ENCODE measurements at regions not wholly inside any gene's neighbourhood (a gene's known extent, or its start where the extent isn't known, plus 50 kb on each side); places are given as distances from the start of the nearest gene placed in this dataset.

- H3K4me3 ChIP-seq (ENCODE audit: low read depth, low read length) = no peak overlapping the region
- DNase-seq (ENCODE audit: low read depth) = no peak
Measured at GRCh38 chr13:80604098-80604497, 263.2 kb upstream of the SPRY2 start.

GRCh38 chr13:80603351-80603750 is 262.4 kb upstream of the SPRY2 start:
- H3K4me3 ChIP-seq (ENCODE audit: low read depth, low read length) = no peak overlapping the region
- no peak for DNase-seq (ENCODE audit: low read depth)

GRCh38 chr13:80599765-80600164 is 258.8 kb upstream of the SPRY2 start:
- H3K4me3 ChIP-seq (ENCODE audit: low read depth, low read length) = no peak overlapping the region
- DNase-seq (ENCODE audit: low read depth) = no peak

GRCh38 chr13:80598189-80598588 is 257.3 kb upstream of the SPRY2 start:
- no peak overlapping the region for H3K4me3 ChIP-seq (ENCODE audit: low read depth, low read length)
- no peak for DNase-seq (ENCODE audit: low read depth)

- H3K4me3 ChIP-seq (ENCODE audit: low read depth, low read length) = no peak overlapping the region
- no peak for DNase-seq (ENCODE audit: low read depth)
Measured at GRCh38 chr13:80591976-80592740, 251.2 kb upstream of the SPRY2 start.

GRCh38 chr13:80590551-80590950 is 249.6 kb upstream of the SPRY2 start:
- no peak for DNase-seq (ENCODE audit: low read depth)
- no peak overlapping the region for H3K4me3 ChIP-seq (ENCODE audit: low read depth, low read length)

GRCh38 chr13:80586356-80586755 is 245.4 kb upstream of the SPRY2 start:
- H3K4me3 ChIP-seq (ENCODE audit: low read depth, low read length) = no peak overlapping the region
- DNase-seq (ENCODE audit: low read depth) = peak; percentile 6

GRCh38 chr13:80585531-80585930 is 244.6 kb upstream of the SPRY2 start:
- no peak for DNase-seq (ENCODE audit: low read depth)
- no peak overlapping the region for H3K4me3 ChIP-seq (ENCODE audit: low read depth, low read length)

- no peak overlapping the region for H3K4me3 ChIP-seq (ENCODE audit: low read depth, low read length)
Measured at GRCh38 chr13:80584785-80585184, 243.9 kb upstream of the SPRY2 start.

GRCh38 chr13:80584306-80584705 is 243.4 kb upstream of the SPRY2 start:
- no peak overlapping the region for H3K4me3 ChIP-seq (ENCODE audit: low read depth, low read length)
- DNase-seq (ENCODE audit: low read depth) = no peak

More at GRCh38 chr13:80584785-80585184, 243.9 kb upstream of the SPRY2 start:
- no peak for DNase-seq (ENCODE audit: low read depth)

- DNase-seq (ENCODE audit: low read depth) = no peak
- H3K4me3 ChIP-seq (ENCODE audit: low read depth, low read length) = no peak overlapping the region
Measured at GRCh38 chr13:80577926-80578670, 237.2 kb upstream of the SPRY2 start.

- no peak for DNase-seq (ENCODE audit: low read depth)
- H3K4me3 ChIP-seq (ENCODE audit: low read depth, low read length) = no peak overlapping the region
Measured at GRCh38 chr13:80577285-80577684, 236.4 kb upstream of the SPRY2 start.

- H3K4me3 ChIP-seq (ENCODE audit: low read depth, low read length) = no peak overlapping the region
- DNase-seq (ENCODE audit: low read depth) = no peak
Measured at GRCh38 chr13:80574113-80574850, 233.4 kb upstream of the SPRY2 start.

GRCh38 chr13:80572923-80573316 is 232.0 kb upstream of the SPRY2 start:
- DNase-seq (ENCODE audit: low read depth) = no peak
- no peak overlapping the region for H3K4me3 ChIP-seq (ENCODE audit: low read depth, low read length)

- no peak for DNase-seq (ENCODE audit: low read depth)
- H3K4me3 ChIP-seq (ENCODE audit: low read depth, low read length) = no peak overlapping the region
Measured at GRCh38 chr13:80572308-80572922, 231.5 kb upstream of the SPRY2 start.

GRCh38 chr13:80571346-80572307 is 230.7 kb upstream of the SPRY2 start:
- no peak overlapping the region for H3K4me3 ChIP-seq (ENCODE audit: low read depth, low read length)
- no peak for DNase-seq (ENCODE audit: low read depth)

GRCh38 chr13:80563439-80563838 is 222.5 kb upstream of the SPRY2 start:
- H3K4me3 ChIP-seq (ENCODE audit: low read depth, low read length) = no peak overlapping the region
- DNase-seq (ENCODE audit: low read depth) = no peak

- no peak for DNase-seq (ENCODE audit: low read depth)
- peak overlapping the region; percentile 10 for H3K4me3 ChIP-seq (ENCODE audit: low read depth, low read length)
Measured at GRCh38 chr13:80562433-80563156, 221.7 kb upstream of the SPRY2 start.
